GM12891 (cell line): ENCODE measurements at regions not wholly inside any gene's neighbourhood (a gene's known extent, or its start where the extent isn't known, plus 50 kb on each side); places are given as distances from the start of the nearest gene placed in this dataset.

Experiments
- DNase-seq: peaks from one replicate; pipeline ENCODE4 v3.0.0; 2011; ENCODE audit warnings: low spot score; ENCODE audit not compliant: insufficient read length
- FAIRE-seq: peaks from 2 replicates; lab custom pipeline; 2011; peaks lifted over from hg19 to GRCh38; lab: Jason Lieb, UNC
- PAX5 ChIP-seq: IDR thresholded peaks from 2 replicates; pipeline ENCODE4 v1.6.1; 2011; ENCODE audit warnings: low read length, moderate library complexity, mild to moderate bottlenecking; ENCODE audit not compliant: insufficient read depth, severe bottlenecking
- POLR2A ChIP-seq: IDR thresholded peaks from 2 replicates; pipeline ENCODE4 v1.6.1; 2011; ENCODE audit warnings: low read depth, low read length, control low read depth
- POLR2AphosphoS5 ChIP-seq: IDR thresholded peaks from 2 replicates; pipeline ENCODE4 v1.6.1; 2011; ENCODE audit warnings: low read depth, low read length, control low read depth
- POU2F2 ChIP-seq: IDR thresholded peaks from 2 replicates; pipeline ENCODE4 v1.6.1; 2011; ENCODE audit warnings: low read depth, mild to moderate bottlenecking, control low read depth, low read length, moderate library complexity
- SPI1 ChIP-seq: IDR thresholded peaks from 2 replicates; pipeline ENCODE4 v1.6.1; 2011; ENCODE audit warnings: low read depth, low read length, control low read depth
- TAF1 ChIP-seq: IDR thresholded peaks from 2 replicates; pipeline ENCODE4 v1.6.1; 2011; ENCODE audit warnings: low read depth, low read length, control low read depth

GRCh38 chr15:36059596-36059995, 513.6 kb upstream of the DPH6 start:
- FAIRE-seq (no peak), DNase-seq (no peak)
- TF ChIP-seq PAX5, result no peak
- no peak for TF ChIP-seq POU2F2
- no peak for TF ChIP-seq POLR2A
- TF ChIP-seq TAF1, result no peak
- TF ChIP-seq SPI1, result no peak
- TF ChIP-seq POLR2AphosphoS5, result no peak

- TF ChIP-seq PAX5 (no peak), POU2F2 (no peak), SPI1 (no peak), POLR2A (no peak), TAF1 (no peak), POLR2AphosphoS5 (no peak)
- DNase-seq, result no peak
- no peak for FAIRE-seq
These were observed 516.4 kb upstream of the DPH6 start for GRCh38 chr15:36062357-36062756.

GRCh38 chr15:36066757-36067156, 512.7 kb upstream of the CDIN1 start:
- TF ChIP-seq PAX5 (no peak), POLR2AphosphoS5 (no peak), SPI1 (no peak), POLR2A (no peak), POU2F2 (no peak), TAF1 (no peak)
- FAIRE-seq, result no peak
- no peak for DNase-seq

- TF ChIP-seq POLR2AphosphoS5 (no peak), TAF1 (no peak), POLR2A (no peak), SPI1 (no peak)
- FAIRE-seq (no peak), DNase-seq (no peak)
These were observed 511.7 kb upstream of the CDIN1 start for GRCh38 chr15:36067483-36068274.

- no peak for FAIRE-seq
- no peak for DNase-seq
- TF ChIP-seq POU2F2, result no peak
- TF ChIP-seq SPI1, result no peak
- no peak for TF ChIP-seq POLR2AphosphoS5
- TF ChIP-seq TAF1, result no peak
- TF ChIP-seq POLR2A, result no peak
- TF ChIP-seq PAX5, result no peak
These were observed 504.1 kb upstream of the CDIN1 start for GRCh38 chr15:36075333-36075732.

- FAIRE-seq, result no peak
- DNase-seq, result no peak
- TF ChIP-seq SPI1 (no peak), POLR2AphosphoS5 (no peak), POU2F2 (no peak), POLR2A (no peak), PAX5 (no peak)
These were observed 500.4 kb upstream of the CDIN1 start for GRCh38 chr15:36079021-36079420.

GRCh38 chr15:36080759-36081158, 498.7 kb upstream of the CDIN1 start:
- FAIRE-seq, result no peak
- no peak for TF ChIP-seq SPI1
- TF ChIP-seq PAX5, result no peak
- no peak for TF ChIP-seq TAF1
- TF ChIP-seq POU2F2, result no peak
- TF ChIP-seq POLR2AphosphoS5, result no peak
- no peak for TF ChIP-seq POLR2A

GRCh38 chr15:36090286-36090946, 489.0 kb upstream of the CDIN1 start:
- FAIRE-seq, result no peak
- TF ChIP-seq POLR2A (no peak), PAX5 (no peak), POLR2AphosphoS5 (no peak), TAF1 (no peak)
- no peak for DNase-seq

More at GRCh38 chr15:36080759-36081158, 498.7 kb upstream of the CDIN1 start:
- no peak for DNase-seq

GRCh38 chr15:36106640-36107335, 472.6 kb upstream of the CDIN1 start:
- DNase-seq, result no peak
- no peak for TF ChIP-seq TAF1
- no peak for TF ChIP-seq PAX5
- TF ChIP-seq POU2F2, result no peak
- no peak for TF ChIP-seq SPI1
- no peak for TF ChIP-seq POLR2AphosphoS5
- TF ChIP-seq POLR2A, result no peak
- no peak for FAIRE-seq

GRCh38 chr15:36108541-36108940, 470.9 kb upstream of the CDIN1 start:
- no peak for DNase-seq
- TF ChIP-seq TAF1 (no peak), SPI1 (no peak), PAX5 (no peak), POU2F2 (no peak), POLR2A (no peak)
- FAIRE-seq, result no peak
